Endodermal cell (in vitro differentiated cells): ENCODE measurements at regions not wholly inside any gene's neighbourhood (a gene's known extent, or its start where the extent isn't known, plus 50 kb on each side); places are given as distances from the start of the nearest gene placed in this dataset.

ENCODE experiments used
- DNase-seq: peaks from one replicate; pipeline ENCODE4 v3.0.0-alpha.2; 2017
- H3K27ac ChIP-seq: 2 replicates; pipeline ENCODE4 v1.5.1; 2013; ENCODE audit warnings: mild to moderate bottlenecking, low read depth, low read length, moderate library complexity
- H3K27me3 ChIP-seq: 2 replicates; pipeline ENCODE4 v1.6.1; 2013; ENCODE audit warnings: mild to moderate bottlenecking, low read length, moderate library complexity; ENCODE audit not compliant: insufficient read depth, control insufficient read depth, poor library complexity, severe bottlenecking
- H3K36me3 ChIP-seq: 2 replicates; pipeline ENCODE4 v1.7.0; 2013; ENCODE audit warnings: mild to moderate bottlenecking, low read length, moderate library complexity; ENCODE audit not compliant: control insufficient read depth, insufficient read depth
- H3K4me1 ChIP-seq: one replicate; pipeline ENCODE4 v1.7.0; 2013; ENCODE audit warnings: low read length; ENCODE audit not compliant: control insufficient read depth, insufficient read depth
- H3K4me3 ChIP-seq: 2 replicates; pipeline ENCODE4 v1.5.1; 2013; ENCODE audit warnings: mild to moderate bottlenecking, low read length, moderate library complexity
- H3K9ac ChIP-seq: 2 replicates; pipeline ENCODE4 v1.6.1; 2013; ENCODE audit warnings: mild to moderate bottlenecking, low read length, moderate library complexity; ENCODE audit not compliant: poor library complexity, severe bottlenecking; ENCODE audit errors: extremely low read depth
- H3K9me3 ChIP-seq: 2 replicates; pipeline ENCODE4 v1.6.1; 2013; ENCODE audit warnings: mild to moderate bottlenecking, low read length, moderate library complexity; ENCODE audit not compliant: control insufficient read depth
- H3K27ac Mint-ChIP-seq: 2 replicates; pipeline ENCODE4 v1.8.0; 2020; ENCODE audit warnings: mixed read lengths
- H3K27me3 Mint-ChIP-seq: 2 replicates; pipeline ENCODE4 v1.8.0; 2021; ENCODE audit warnings: mild to moderate bottlenecking, mixed read lengths; ENCODE audit not compliant: insufficient read depth
- H3K36me3 Mint-ChIP-seq: 2 replicates; pipeline ENCODE4 v1.8.0; 2020; ENCODE audit warnings: low read depth, mixed read lengths
- H3K4me1 Mint-ChIP-seq: 2 replicates; pipeline ENCODE4 v1.8.0; 2020; ENCODE audit warnings: mixed read lengths
- H3K4me3 Mint-ChIP-seq: 2 replicates; pipeline ENCODE4 v1.8.0; 2020; ENCODE audit warnings: mild to moderate bottlenecking, moderate library complexity, mixed read lengths
- H3K9me3 Mint-ChIP-seq: 2 replicates; pipeline ENCODE4 v1.8.0; 2020; ENCODE audit warnings: mild to moderate bottlenecking, mixed read lengths
- CTCF ChIP-seq: fragments of 200-600 bp; sonication (generic); conservative IDR thresholded peaks from 2 replicates; pipeline ENCODE4 v1.5.0; 2021; ENCODE audit warnings: antibody characterized with exemption, mild to moderate bottlenecking
- WGBS, 2 experiments: methylation state at CpG; one replicate each; pipeline versions ENCODE4 v1.1.5 to v1.1.7; 2013; ENCODE audit warnings: missing lambda C conversion rate in 2 of 2, mixed read lengths in 1 of 2; ENCODE audit not compliant: insufficient coverage in 1 of 2, insufficient read length in 1 of 2; 5-methylcytosine and 5-hydroxymethylcytosine counted together

GRCh38 chr2:176774766-176775451, 437.7 kb upstream of the HNRNPA3 start:
- H3K27me3 ChIP-seq = no peaks in the 10 kb centered on the region
- no peak overlapping the region for H3K4me3 ChIP-seq
- no peaks in the 10 kb centered on the region for H3K36me3 ChIP-seq
- no peak overlapping the region for H3K9ac ChIP-seq
- H3K36me3 Mint-ChIP-seq = peaks cover 11% of the 10 kb centered on the region
- no peaks in the 10 kb centered on the region for H3K27me3 Mint-ChIP-seq
- no peak overlapping the region for H3K27ac Mint-ChIP-seq
- no peak for DNase-seq
- peaks cover 39% of the 10 kb centered on the region for H3K9me3 ChIP-seq
- no peak overlapping the region for H3K4me3 Mint-ChIP-seq
- H3K9me3 Mint-ChIP-seq = peaks cover 37% of the 10 kb centered on the region
- no peak for TF ChIP-seq CTCF
- no peak overlapping the region for H3K27ac ChIP-seq
- H3K4me1 Mint-ChIP-seq = no peaks in the 10 kb centered on the region
- WGBS, 2 experiments = 93% methylated on average over 2 of the region's 2 CpGs; no CpG with 5 or more reads in 1 of the 2 experiments
- H3K4me1 ChIP-seq = no peaks in the 10 kb centered on the region

- Histone ChIP-seq H3K4me1 (no peaks in the 10 kb centered on the region), H3K4me3 (no peak overlapping the region), H3K9ac (no peak overlapping the region), H3K9me3 (peaks cover 23% of the 10 kb centered on the region), H3K27me3 (no peaks in the 10 kb centered on the region), H3K36me3 (no peaks in the 10 kb centered on the region), H3K27ac (no peak overlapping the region)
- WGBS, 2 experiments = 92 to 100% methylated on average over 2 to 3 of the region's 3 CpGs
- no peaks in the 10 kb centered on the region for H3K27me3 Mint-ChIP-seq
- no peak overlapping the region for H3K4me3 Mint-ChIP-seq
- DNase-seq = no peak
- H3K9me3 Mint-ChIP-seq = peaks cover 29% of the 10 kb centered on the region
- no peak overlapping the region for H3K27ac Mint-ChIP-seq
- TF ChIP-seq CTCF = no peak
- no peaks in the 10 kb centered on the region for H3K4me1 Mint-ChIP-seq
- H3K36me3 Mint-ChIP-seq = peaks cover 11% of the 10 kb centered on the region
Observed at GRCh38 chr2:176777262-176777661, 435.3 kb upstream of the HNRNPA3 start.

- no peaks in the 10 kb centered on the region for H3K27me3 ChIP-seq
- H3K36me3 Mint-ChIP-seq = no peaks in the 10 kb centered on the region
- peaks cover 3% of the 10 kb centered on the region for H3K9me3 Mint-ChIP-seq
- no peak for DNase-seq
- 91 to 92% methylated on average over 4 of the region's 4 CpGs for WGBS, 2 experiments
- H3K36me3 ChIP-seq = no peaks in the 10 kb centered on the region
- H3K4me3 ChIP-seq = no peak overlapping the region
- H3K27me3 Mint-ChIP-seq = no peaks in the 10 kb centered on the region
- H3K4me1 ChIP-seq = no peaks in the 10 kb centered on the region
- H3K4me3 Mint-ChIP-seq = no peak overlapping the region
- no peak for TF ChIP-seq CTCF
- H3K9me3 ChIP-seq = no peaks in the 10 kb centered on the region
- H3K27ac Mint-ChIP-seq = no peak overlapping the region
- no peak overlapping the region for H3K27ac ChIP-seq
- no peak overlapping the region for H3K9ac ChIP-seq
- H3K4me1 Mint-ChIP-seq = no peaks in the 10 kb centered on the region
Observed at GRCh38 chr2:176779917-176780316, 432.7 kb upstream of the HNRNPA3 start.
